Loucy (cell line): ENCODE measurements at regions not wholly inside any gene's neighbourhood (a gene's known extent, or its start where the extent isn't known, plus 50 kb on each side); places are given as distances from the start of the nearest gene placed in this dataset.

ENCODE experiments used
- EZH2phosphoT487 ChIP-seq: fragments of 200-600 bp; IDR thresholded peaks from 2 replicates; pipeline ENCODE4 v1.6.1; 2018; ENCODE audit warnings: antibody characterized with exemption, mild to moderate bottlenecking, moderate library complexity, borderline replicate concordance
- TF ChIP-seq, protein P1 (sequence below): fragments of 200-600 bp; sonication (generic); conservative IDR thresholded peaks from 2 replicates; pipeline ENCODE4 v1.5.1; 2014; ENCODE audit warnings: mild to moderate bottlenecking, antibody characterized with exemption, low read length

DNA sequence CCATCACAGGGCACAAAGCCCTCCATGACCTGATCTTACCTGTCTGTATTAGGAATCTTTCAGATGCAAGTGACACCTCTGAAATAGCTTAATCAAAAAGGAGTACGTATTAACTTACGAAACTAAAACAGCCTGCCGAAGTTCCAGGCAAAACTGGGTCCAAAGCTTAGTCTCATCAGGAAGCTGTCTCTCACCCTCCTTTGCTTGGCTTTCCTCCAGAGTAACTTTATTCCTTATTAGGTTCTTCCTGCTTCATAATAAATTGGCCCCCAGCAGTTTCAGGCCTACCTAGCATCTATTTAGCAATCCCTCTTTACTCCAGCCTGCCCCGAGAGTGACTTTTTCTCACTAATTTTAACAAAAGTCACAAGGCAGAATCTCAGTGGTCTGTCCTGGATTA, 58.4 kb upstream of the STK32A start:
- TF ChIP-seq, protein P1, sequence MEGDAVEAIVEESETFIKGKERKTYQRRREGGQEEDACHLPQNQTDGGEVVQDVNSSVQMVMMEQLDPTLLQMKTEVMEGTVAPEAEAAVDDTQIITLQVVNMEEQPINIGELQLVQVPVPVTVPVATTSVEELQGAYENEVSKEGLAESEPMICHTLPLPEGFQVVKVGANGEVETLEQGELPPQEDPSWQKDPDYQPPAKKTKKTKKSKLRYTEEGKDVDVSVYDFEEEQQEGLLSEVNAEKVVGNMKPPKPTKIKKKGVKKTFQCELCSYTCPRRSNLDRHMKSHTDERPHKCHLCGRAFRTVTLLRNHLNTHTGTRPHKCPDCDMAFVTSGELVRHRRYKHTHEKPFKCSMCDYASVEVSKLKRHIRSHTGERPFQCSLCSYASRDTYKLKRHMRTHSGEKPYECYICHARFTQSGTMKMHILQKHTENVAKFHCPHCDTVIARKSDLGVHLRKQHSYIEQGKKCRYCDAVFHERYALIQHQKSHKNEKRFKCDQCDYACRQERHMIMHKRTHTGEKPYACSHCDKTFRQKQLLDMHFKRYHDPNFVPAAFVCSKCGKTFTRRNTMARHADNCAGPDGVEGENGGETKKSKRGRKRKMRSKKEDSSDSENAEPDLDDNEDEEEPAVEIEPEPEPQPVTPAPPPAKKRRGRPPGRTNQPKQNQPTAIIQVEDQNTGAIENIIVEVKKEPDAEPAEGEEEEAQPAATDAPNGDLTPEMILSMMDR, result no peak
- no peak for TF ChIP-seq EZH2phosphoT487
